Mucosa of stomach (tissue), 1 donor: ENCODE measurements at regions not wholly inside any gene's neighbourhood (a gene's known extent, or its start where the extent isn't known, plus 50 kb on each side); places are given as distances from the start of the nearest gene placed in this dataset.
"Not testable (repeated sequence)": the region's sequence is repeated elsewhere in the genome, so short reads cannot be mapped to it uniquely, and the experiment has no call there.

ENCODE experiments used
- H3K27me3 ChIP-seq: one replicate; pipeline ENCODE4 v1.7.0; 2013; ENCODE audit warnings: mild to moderate bottlenecking, low read length; ENCODE audit not compliant: control insufficient read depth, insufficient read depth
- H3K36me3 ChIP-seq: one replicate; pipeline ENCODE4 v1.7.0; 2013; ENCODE audit warnings: low read length; ENCODE audit not compliant: control insufficient read depth, insufficient read depth
- H3K4me1 ChIP-seq: one replicate; pipeline ENCODE4 v1.7.0; 2013; ENCODE audit warnings: mild to moderate bottlenecking, low read length; ENCODE audit not compliant: control insufficient read depth, insufficient read depth
- H3K4me3 ChIP-seq: one replicate; pipeline ENCODE4 v1.7.0; 2013; ENCODE audit warnings: low read length
- H3K9ac ChIP-seq: one replicate; pipeline ENCODE4 v1.7.0; 2013; ENCODE audit warnings: mild to moderate bottlenecking, low read length, moderate library complexity
- H3K9me3 ChIP-seq: one replicate; pipeline ENCODE4 v1.7.0; 2013; ENCODE audit warnings: mild to moderate bottlenecking, low read length, moderate library complexity; ENCODE audit not compliant: control insufficient read depth
- donor health status: Pancreatic carcinoma.

DNA sequence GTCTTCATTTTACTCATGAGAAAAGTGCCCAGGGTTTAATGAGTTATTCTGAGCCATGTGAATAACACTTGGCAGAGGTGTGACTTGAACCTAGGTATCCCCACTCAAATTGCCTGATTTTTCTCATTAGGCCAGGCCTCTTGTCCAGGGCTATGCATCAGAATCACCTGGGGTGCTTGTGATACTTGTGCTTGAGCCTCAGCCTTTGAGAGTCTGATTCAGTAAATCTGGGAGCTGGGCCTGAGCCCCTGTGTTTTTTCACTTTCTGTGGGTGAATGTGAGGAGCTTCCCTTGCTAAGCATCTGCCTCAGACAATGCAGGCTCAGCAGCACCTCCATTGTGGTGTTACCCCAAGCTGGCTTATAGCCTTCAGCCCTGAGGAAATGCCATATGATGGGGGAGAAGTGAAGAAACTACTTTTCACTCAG is 127.1 kb downstream of the S1PR1 start:
- no peak overlapping the region for H3K9ac ChIP-seq
- no peaks in the 10 kb centered on the region for H3K4me1 ChIP-seq
- no peaks in the 10 kb centered on the region for H3K36me3 ChIP-seq
- no peak overlapping the region for H3K4me3 ChIP-seq
- H3K9me3 ChIP-seq = no peaks in the 10 kb centered on the region
- peaks cover 4% of the 10 kb centered on the region for H3K27me3 ChIP-seq

- no peaks in the 10 kb centered on the region for H3K9me3 ChIP-seq
- no peak overlapping the region for H3K4me3 ChIP-seq
- no peak overlapping the region for H3K9ac ChIP-seq
These were observed 127.7 kb downstream of the S1PR1 start for GRCh38 chr1:101364370-101365120.

DNA sequence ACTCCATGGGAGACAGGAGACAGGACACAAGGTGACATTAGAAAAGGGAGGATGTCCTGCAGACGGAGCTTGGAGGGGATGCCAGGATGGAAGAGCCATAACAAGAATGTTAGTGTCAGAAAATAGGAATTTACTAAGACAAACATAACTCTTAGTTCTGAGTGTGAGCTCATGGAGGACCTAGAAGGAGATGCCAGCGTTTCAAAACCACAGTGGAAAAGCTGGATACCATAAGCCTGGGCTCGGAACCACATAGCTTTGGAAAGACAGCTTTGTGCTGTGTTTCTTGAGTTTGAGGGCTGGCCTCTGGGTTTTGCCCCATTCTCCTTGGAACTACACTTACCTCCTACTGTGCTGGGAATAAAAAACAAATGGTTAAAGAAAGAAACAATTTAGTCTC is 128.4 kb downstream of the S1PR1 start:
- Histone ChIP-seq H3K27me3 (peaks cover 4% of the 10 kb centered on the region), H3K4me3 (no peak overlapping the region), H3K4me1 (no peaks in the 10 kb centered on the region)

More at GRCh38 chr1:101364370-101365120, 127.7 kb downstream of the S1PR1 start:
- Histone ChIP-seq H3K36me3 (no peaks in the 10 kb centered on the region), H3K27me3 (peaks cover 4% of the 10 kb centered on the region), H3K4me1 (no peaks in the 10 kb centered on the region)

DNA sequence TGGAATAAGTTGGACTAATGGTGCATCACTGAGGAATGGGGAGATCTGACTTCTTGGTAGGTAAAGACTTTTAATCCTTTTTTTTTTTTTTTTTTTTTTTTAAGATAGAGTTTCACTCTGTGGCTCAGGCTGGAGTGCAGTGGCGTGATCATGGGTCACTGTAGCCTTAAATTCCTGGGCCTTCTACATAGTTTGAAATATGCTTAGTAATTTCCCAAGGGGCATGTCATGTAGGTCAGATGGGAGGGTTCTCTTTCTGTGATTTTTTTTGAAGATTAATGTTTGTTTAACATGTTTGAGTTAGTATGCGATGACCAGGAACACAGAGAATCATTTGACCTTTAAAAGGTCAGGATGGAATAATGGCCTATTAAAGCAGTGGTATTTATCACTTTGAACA is 129.1 kb downstream of the S1PR1 start:
- H3K9ac ChIP-seq = no peak overlapping the region
- no peak overlapping the region for H3K4me3 ChIP-seq
- H3K4me1 ChIP-seq = no peaks in the 10 kb centered on the region
- no peaks in the 10 kb centered on the region for H3K9me3 ChIP-seq
- peaks cover 4% of the 10 kb centered on the region for H3K27me3 ChIP-seq
- no peaks in the 10 kb centered on the region for H3K36me3 ChIP-seq

More for the DNA sequence above, 128.4 kb downstream of the S1PR1 start:
- H3K9me3 ChIP-seq = no peaks in the 10 kb centered on the region
- no peaks in the 10 kb centered on the region for H3K36me3 ChIP-seq
- H3K9ac ChIP-seq = no peak overlapping the region

- Histone ChIP-seq H3K36me3 (no peaks in the 10 kb centered on the region), H3K9ac (no peak overlapping the region), H3K4me1 (no peaks in the 10 kb centered on the region), H3K4me3 (no peak overlapping the region), H3K27me3 (peaks cover 4% of the 10 kb centered on the region), H3K9me3 (no peaks in the 10 kb centered on the region)
These were observed 129.8 kb downstream of the S1PR1 start for GRCh38 chr1:101366513-101367215.

GRCh38 chr1:101367630-101368029 is 130.8 kb downstream of the S1PR1 start:
- no peaks in the 10 kb centered on the region for H3K9me3 ChIP-seq
- H3K4me1 ChIP-seq = no peaks in the 10 kb centered on the region
- no peak overlapping the region for H3K4me3 ChIP-seq
- H3K36me3 ChIP-seq = no peaks in the 10 kb centered on the region
- peaks cover 4% of the 10 kb centered on the region for H3K27me3 ChIP-seq
- H3K9ac ChIP-seq = no peak overlapping the region

DNA sequence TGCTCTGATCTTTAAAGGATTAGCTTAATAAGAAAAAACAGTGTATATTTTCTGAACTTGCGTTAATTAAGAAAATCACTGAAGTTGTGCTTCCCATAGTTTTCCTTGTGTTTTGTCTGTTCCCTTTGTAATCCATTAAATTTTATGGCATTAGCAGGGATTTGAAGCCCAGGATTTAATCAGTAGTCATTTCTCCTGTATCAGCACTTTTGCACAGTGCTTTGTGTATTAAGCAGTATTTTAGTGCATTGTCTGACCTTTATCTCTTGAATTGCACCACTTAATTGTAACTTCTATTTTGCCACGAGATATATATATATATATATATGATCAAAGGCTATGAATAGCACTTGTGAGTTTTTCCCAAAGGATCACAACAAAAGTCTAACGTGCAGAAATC is 133.7 kb downstream of the S1PR1 start:
- no peak overlapping the region for H3K9ac ChIP-seq
- no peaks in the 10 kb centered on the region for H3K4me1 ChIP-seq
- no peaks in the 10 kb centered on the region for H3K27me3 ChIP-seq
- H3K4me3 ChIP-seq = no peak overlapping the region
- H3K9me3 ChIP-seq = no peaks in the 10 kb centered on the region
- H3K36me3 ChIP-seq = no peaks in the 10 kb centered on the region

DNA sequence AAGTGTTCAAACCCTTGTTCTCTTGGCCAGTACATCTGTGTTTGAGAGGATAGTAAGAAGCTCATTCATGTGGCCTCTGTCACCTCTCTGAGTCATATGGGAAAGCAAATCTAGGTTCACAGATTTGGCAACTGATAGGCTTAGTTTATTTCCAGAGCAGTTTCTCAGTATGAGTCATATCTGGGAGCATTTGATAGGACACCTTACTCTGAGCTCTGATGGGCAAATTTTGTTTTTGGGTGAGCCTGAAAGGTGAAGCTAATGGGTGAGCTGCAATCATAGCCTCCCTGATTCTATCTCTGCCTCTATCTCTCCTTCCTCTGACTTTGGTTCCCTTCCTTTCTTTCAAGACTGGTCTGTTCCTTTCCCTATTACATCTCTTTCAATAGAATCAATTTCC is 134.4 kb downstream of the S1PR1 start:
- no peak overlapping the region for H3K4me3 ChIP-seq
- H3K27me3 ChIP-seq = no peaks in the 10 kb centered on the region
- H3K9me3 ChIP-seq = no peaks in the 10 kb centered on the region
- H3K36me3 ChIP-seq = no peaks in the 10 kb centered on the region
- H3K4me1 ChIP-seq = no peaks in the 10 kb centered on the region
- H3K9ac ChIP-seq = no peak overlapping the region

DNA sequence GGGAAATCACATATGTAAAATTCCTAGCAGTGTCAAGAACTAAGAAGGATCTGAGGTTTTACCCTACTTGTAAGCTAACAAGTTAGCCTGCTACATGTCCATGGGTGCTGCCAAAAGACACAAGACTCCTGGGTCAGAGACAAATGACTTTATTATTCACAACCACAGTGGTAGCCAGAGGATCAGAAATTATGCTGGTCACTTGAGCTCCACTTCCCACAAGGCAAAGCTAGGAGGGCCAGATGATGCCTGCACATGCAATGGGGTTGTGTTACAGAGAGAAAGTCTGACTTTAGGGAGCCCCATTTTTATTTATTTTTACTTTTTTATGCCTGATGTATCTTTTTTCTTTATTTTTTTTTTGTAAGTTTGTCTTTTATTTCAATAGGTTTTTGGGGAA is 136.8 kb downstream of the S1PR1 start:
- Histone ChIP-seq H3K4me3 (no peak overlapping the region), H3K9ac (no peak overlapping the region), H3K9me3 (no peaks in the 10 kb centered on the region), H3K4me1 (no peaks in the 10 kb centered on the region), H3K27me3 (no peaks in the 10 kb centered on the region), H3K36me3 (no peaks in the 10 kb centered on the region)

GRCh38 chr1:101375448-101375847 is 138.6 kb downstream of the S1PR1 start:
- not testable (repeated sequence) for H3K9ac ChIP-seq, H3K4me3 ChIP-seq, H3K27me3 ChIP-seq, H3K36me3 ChIP-seq, H3K4me1 ChIP-seq, H3K9me3 ChIP-seq

DNA sequence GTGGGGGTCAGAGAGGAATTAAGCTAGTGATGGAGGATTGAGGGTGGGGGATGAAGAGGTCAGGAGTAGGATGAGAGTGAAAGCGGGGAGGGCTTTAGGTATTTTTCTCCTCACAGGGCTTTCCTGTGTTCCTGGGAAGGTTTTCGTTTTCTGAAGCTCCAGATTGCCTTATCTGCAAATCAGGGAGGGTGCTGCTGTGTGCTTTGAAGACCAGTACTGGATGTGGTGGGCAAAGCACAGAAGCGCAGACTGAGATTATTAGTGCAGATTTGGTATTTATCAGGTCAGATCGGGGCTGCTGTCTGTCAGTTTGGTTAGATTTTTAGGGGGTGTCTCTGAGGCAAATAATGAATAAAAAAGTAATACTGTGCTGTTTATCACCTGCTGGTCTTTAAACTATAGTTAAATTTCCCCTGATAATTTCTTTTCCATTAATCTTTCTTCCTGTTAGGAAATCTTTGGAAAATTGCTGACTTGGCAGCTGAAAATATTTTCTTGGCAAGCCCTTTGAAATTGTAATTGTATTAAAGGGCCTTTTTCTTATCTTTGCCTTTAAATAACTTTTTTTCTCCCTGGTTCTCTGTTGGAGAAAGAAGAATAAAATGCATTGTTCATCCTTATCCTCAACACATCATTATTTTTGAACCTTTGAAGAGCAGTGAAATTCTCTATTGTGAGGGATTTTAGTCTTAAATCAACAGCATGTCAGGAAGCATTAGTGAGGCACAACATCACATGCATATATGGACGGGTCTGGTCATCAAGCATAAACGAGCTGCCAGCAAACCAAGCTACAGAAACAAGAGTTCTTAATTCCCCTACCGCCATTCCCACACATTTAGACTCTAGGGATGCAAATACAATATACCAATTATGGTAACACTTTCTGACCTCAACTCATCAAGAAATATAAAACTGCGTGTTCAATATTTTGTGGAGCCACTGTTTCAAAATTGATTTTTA is 139.6 kb downstream of the S1PR1 start:
- Histone ChIP-seq H3K9me3 (no peaks in the 10 kb centered on the region), H3K9ac (no peak overlapping the region), H3K27me3 (no peaks in the 10 kb centered on the region), H3K4me3 (no peak overlapping the region), H3K4me1 (no peaks in the 10 kb centered on the region), H3K36me3 (no peaks in the 10 kb centered on the region)
